ENCODE measurements at regions not wholly inside any gene's neighbourhood (a gene's known extent, or its start where the extent isn't known, plus 50 kb on each side); places are given as distances from the start of the nearest gene placed in this dataset.

GRCh38 chr5:124692950-124693349 lies 53.5 kb downstream of the ZNF608 start:
- intact Hi-C loops (cut with micrococcal nuclease; ENCODE audit: unreplicated experiment), result no loop called here
- ChIA-PET POLR2A (interaction anchor here (0.6 to 2.3 kb wide), 7 partner anchors 10 to 298 kb away, joined by 3 to 12 read pairs (median 4); no protein-coding TSS in a partner anchor), CTCF (ENCODE audit: unreplicated experiment) (no interaction called here)
- Histone ChIP-seq H3K36me3 (ENCODE audit: insufficient read depth, low read length) (peaks cover 51% of the 10 kb centered on the region), H3K9me2 (ENCODE audit: insufficient read depth, low read length) (no peaks in the 10 kb centered on the region), H3K4me3 (ENCODE audit: low read depth, low read length, poor library complexity, severe bottlenecking) (no peak overlapping the region), H2AFZ (ENCODE audit: low read length) (no peak overlapping the region), H3K79me2 (ENCODE audit: insufficient read depth, low read depth, low read length) (peaks cover 83% of the 10 kb centered on the region), H3K27ac (ENCODE audit: low read depth, low read length, poor library complexity, severe bottlenecking) (no peak overlapping the region), H3K4me1 (ENCODE audit: insufficient read depth, low read length, poor library complexity, severe bottlenecking) (peaks cover 19% of the 10 kb centered on the region), H4K20me1 (ENCODE audit: insufficient read depth, low read length) (no peaks in the 10 kb centered on the region), H3K9me3 (ENCODE audit: low read length) (no peaks in the 10 kb centered on the region), H3K4me2 (ENCODE audit: low read length) (no peak overlapping the region)
- BruUV-seq (replicated peaks), result no TSS peak
- no peak for DNase-seq (ENCODE audit: low spot score)
- no peak for TF ChIP-seq EZH2phosphoT487 (IDR thresholded peaks at IDR 0.05; ENCODE audit: borderline replicate concordance, low read depth, low read length)
- TF ChIP-seq CTCF (conservative IDR thresholded peaks at IDR 0.05; ENCODE audit: low read length), result no peak

- Histone ChIP-seq H3K36me3 (ENCODE audit: insufficient read depth, low read length) (peaks cover 45% of the 10 kb centered on the region), H3K4me2 (ENCODE audit: low read length) (no peak overlapping the region), H3K79me2 (ENCODE audit: insufficient read depth, low read depth, low read length) (peaks cover 83% of the 10 kb centered on the region), H4K20me1 (ENCODE audit: insufficient read depth, low read length) (no peaks in the 10 kb centered on the region), H3K9me3 (ENCODE audit: low read length) (no peaks in the 10 kb centered on the region), H3K9me2 (ENCODE audit: insufficient read depth, low read length) (no peaks in the 10 kb centered on the region), H3K4me3 (ENCODE audit: low read depth, low read length, poor library complexity, severe bottlenecking) (no peak overlapping the region), H2AFZ (ENCODE audit: low read length) (no peak overlapping the region), H3K27ac (ENCODE audit: low read depth, low read length, poor library complexity, severe bottlenecking) (no peak overlapping the region), H3K4me1 (ENCODE audit: insufficient read depth, low read length, poor library complexity, severe bottlenecking) (peaks cover 15% of the 10 kb centered on the region)
- intact Hi-C loops (cut with micrococcal nuclease; ENCODE audit: unreplicated experiment), result no loop called here
- TF ChIP-seq EZH2phosphoT487 (IDR thresholded peaks at IDR 0.05; ENCODE audit: borderline replicate concordance, low read depth, low read length) (no peak), CTCF (conservative IDR thresholded peaks at IDR 0.05; ENCODE audit: low read length) (no peak)
- ChIA-PET POLR2A (interaction anchor here (0.6 to 2.3 kb wide), 6 partner anchors 10 to 172 kb away, joined by 3 to 12 read pairs (median 6); no protein-coding TSS in a partner anchor), CTCF (ENCODE audit: unreplicated experiment) (no interaction called here)
- no TSS peak for BruUV-seq (replicated peaks)
- DNase-seq (ENCODE audit: low spot score), result no peak
Observed at GRCh38 chr5:124692324-124692723, 54.1 kb downstream of the ZNF608 start.

- H2AFZ ChIP-seq (ENCODE audit: low read length), result no peak overlapping the region
- ChIA-PET POLR2A (interaction anchor here (0.7 to 1.6 kb wide), 3 partner anchors 9 to 116 kb away, joined by 3 read pairs; no protein-coding TSS in a partner anchor), CTCF (ENCODE audit: unreplicated experiment) (no interaction called here)
- no peak overlapping the region for H3K4me3 ChIP-seq (ENCODE audit: low read depth, low read length, poor library complexity, severe bottlenecking)
- no peak for TF ChIP-seq EZH2phosphoT487 (IDR thresholded peaks at IDR 0.05; ENCODE audit: borderline replicate concordance, low read depth, low read length)
- TF ChIP-seq CTCF (conservative IDR thresholded peaks at IDR 0.05; ENCODE audit: low read length), result no peak
- peaks cover 88% of the 10 kb centered on the region for H3K79me2 ChIP-seq (ENCODE audit: insufficient read depth, low read depth, low read length)
- no peak overlapping the region for H3K27ac ChIP-seq (ENCODE audit: low read depth, low read length, poor library complexity, severe bottlenecking)
- H3K4me1 ChIP-seq (ENCODE audit: insufficient read depth, low read length, poor library complexity, severe bottlenecking), result peaks cover 15% of the 10 kb centered on the region
- no peak overlapping the region for H3K4me2 ChIP-seq (ENCODE audit: low read length)
- peaks cover 23% of the 10 kb centered on the region for H3K36me3 ChIP-seq (ENCODE audit: insufficient read depth, low read length)
- no peaks in the 10 kb centered on the region for H3K9me2 ChIP-seq (ENCODE audit: insufficient read depth, low read length)
- no TSS peak for BruUV-seq (replicated peaks)
- 0 out of 2 replicates have a peak, but pooled peaks cover 3% of the 10 kb centered on the region for H4K20me1 ChIP-seq (ENCODE audit: insufficient read depth, low read length)
- DNase-seq (ENCODE audit: low spot score), result no peak
- intact Hi-C loops (cut with micrococcal nuclease; ENCODE audit: unreplicated experiment), result no loop called here
- no peaks in the 10 kb centered on the region for H3K9me3 ChIP-seq (ENCODE audit: low read length)
Observed at GRCh38 chr5:124689653-124690052, 56.8 kb downstream of the ZNF608 start.
